Loucy (cell line): ENCODE measurements at regions not wholly inside any gene's neighbourhood (a gene's known extent, or its start where the extent isn't known, plus 50 kb on each side); places are given as distances from the start of the nearest gene placed in this dataset.

Source experiments
- CTCF ChIP-seq: fragments of 200-600 bp; sonication (generic); conservative IDR thresholded peaks from 2 replicates; pipeline ENCODE4 v1.5.1; 2014; ENCODE audit warnings: mild to moderate bottlenecking, antibody characterized with exemption, low read length
- EZH2phosphoT487 ChIP-seq: fragments of 200-600 bp; IDR thresholded peaks from 2 replicates; pipeline ENCODE4 v1.6.1; 2018; ENCODE audit warnings: antibody characterized with exemption, mild to moderate bottlenecking, moderate library complexity, borderline replicate concordance

- TF ChIP-seq CTCF, result no peak
- no peak for TF ChIP-seq EZH2phosphoT487
These were observed 963.2 kb upstream of the CELF2 start for GRCh38 chr10:10054466-10054865.
